HL-60 (cell line): ENCODE measurements at regions not wholly inside any gene's neighbourhood (a gene's known extent, or its start where the extent isn't known, plus 50 kb on each side); places are given as distances from the start of the nearest gene placed in this dataset.

ENCODE experiments used
- POLR2AphosphoS5 ChIP-seq: IDR thresholded peaks from 2 replicates; pipeline ENCODE4 v1.6.1; 2012; ENCODE audit warnings: low read depth
- SPI1 ChIP-seq: IDR thresholded peaks from 2 replicates; pipeline ENCODE4 v1.6.1; 2012; ENCODE audit warnings: low read depth, mild to moderate bottlenecking, borderline replicate concordance
- TF ChIP-seq, protein P1 (sequence below): IDR thresholded peaks from one replicate; pipeline ENCODE4 v1.5.1; 2011; ENCODE audit warnings: low read length, control low read depth, inconsistent platforms; ENCODE audit not compliant: insufficient read depth
- TF ChIP-seq, protein P2 (sequence below): IDR thresholded peaks from 2 replicates; pipeline ENCODE4 v1.6.1; 2012; ENCODE audit warnings: low read depth; ENCODE audit not compliant: insufficient replicate concordance

DNA sequence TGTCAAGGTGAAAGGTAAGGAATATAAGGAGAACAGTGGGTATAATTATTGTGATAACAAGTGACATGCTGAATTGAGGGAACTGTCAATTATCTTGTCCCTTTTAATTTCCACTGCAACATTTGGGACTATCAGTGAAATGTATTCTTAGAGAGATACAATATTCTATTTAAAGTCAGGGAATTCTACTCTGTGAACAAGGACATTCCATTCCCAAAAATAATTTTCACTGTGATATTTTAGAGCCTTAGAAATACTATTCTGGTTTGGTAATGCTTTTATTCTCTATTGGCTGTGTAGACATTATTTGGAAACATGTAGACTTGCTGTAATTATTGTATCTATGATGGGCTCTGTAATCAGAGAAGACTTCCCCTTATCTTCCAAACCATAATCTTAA is 248.0 kb upstream of the PCSK5 start:
- TF ChIP-seq, protein P1, sequence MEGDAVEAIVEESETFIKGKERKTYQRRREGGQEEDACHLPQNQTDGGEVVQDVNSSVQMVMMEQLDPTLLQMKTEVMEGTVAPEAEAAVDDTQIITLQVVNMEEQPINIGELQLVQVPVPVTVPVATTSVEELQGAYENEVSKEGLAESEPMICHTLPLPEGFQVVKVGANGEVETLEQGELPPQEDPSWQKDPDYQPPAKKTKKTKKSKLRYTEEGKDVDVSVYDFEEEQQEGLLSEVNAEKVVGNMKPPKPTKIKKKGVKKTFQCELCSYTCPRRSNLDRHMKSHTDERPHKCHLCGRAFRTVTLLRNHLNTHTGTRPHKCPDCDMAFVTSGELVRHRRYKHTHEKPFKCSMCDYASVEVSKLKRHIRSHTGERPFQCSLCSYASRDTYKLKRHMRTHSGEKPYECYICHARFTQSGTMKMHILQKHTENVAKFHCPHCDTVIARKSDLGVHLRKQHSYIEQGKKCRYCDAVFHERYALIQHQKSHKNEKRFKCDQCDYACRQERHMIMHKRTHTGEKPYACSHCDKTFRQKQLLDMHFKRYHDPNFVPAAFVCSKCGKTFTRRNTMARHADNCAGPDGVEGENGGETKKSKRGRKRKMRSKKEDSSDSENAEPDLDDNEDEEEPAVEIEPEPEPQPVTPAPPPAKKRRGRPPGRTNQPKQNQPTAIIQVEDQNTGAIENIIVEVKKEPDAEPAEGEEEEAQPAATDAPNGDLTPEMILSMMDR = no peak
- TF ChIP-seq, protein P2, sequence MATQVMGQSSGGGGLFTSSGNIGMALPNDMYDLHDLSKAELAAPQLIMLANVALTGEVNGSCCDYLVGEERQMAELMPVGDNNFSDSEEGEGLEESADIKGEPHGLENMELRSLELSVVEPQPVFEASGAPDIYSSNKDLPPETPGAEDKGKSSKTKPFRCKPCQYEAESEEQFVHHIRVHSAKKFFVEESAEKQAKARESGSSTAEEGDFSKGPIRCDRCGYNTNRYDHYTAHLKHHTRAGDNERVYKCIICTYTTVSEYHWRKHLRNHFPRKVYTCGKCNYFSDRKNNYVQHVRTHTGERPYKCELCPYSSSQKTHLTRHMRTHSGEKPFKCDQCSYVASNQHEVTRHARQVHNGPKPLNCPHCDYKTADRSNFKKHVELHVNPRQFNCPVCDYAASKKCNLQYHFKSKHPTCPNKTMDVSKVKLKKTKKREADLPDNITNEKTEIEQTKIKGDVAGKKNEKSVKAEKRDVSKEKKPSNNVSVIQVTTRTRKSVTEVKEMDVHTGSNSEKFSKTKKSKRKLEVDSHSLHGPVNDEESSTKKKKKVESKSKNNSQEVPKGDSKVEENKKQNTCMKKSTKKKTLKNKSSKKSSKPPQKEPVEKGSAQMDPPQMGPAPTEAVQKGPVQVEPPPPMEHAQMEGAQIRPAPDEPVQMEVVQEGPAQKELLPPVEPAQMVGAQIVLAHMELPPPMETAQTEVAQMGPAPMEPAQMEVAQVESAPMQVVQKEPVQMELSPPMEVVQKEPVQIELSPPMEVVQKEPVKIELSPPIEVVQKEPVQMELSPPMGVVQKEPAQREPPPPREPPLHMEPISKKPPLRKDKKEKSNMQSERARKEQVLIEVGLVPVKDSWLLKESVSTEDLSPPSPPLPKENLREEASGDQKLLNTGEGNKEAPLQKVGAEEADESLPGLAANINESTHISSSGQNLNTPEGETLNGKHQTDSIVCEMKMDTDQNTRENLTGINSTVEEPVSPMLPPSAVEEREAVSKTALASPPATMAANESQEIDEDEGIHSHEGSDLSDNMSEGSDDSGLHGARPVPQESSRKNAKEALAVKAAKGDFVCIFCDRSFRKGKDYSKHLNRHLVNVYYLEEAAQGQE = no peak
- TF ChIP-seq POLR2AphosphoS5 (no peak), SPI1 (no peak)
